ENCODE measurements at regions not wholly inside any gene's neighbourhood (a gene's known extent, or its start where the extent isn't known, plus 50 kb on each side); places are given as distances from the start of the nearest gene placed in this dataset.

DNA sequence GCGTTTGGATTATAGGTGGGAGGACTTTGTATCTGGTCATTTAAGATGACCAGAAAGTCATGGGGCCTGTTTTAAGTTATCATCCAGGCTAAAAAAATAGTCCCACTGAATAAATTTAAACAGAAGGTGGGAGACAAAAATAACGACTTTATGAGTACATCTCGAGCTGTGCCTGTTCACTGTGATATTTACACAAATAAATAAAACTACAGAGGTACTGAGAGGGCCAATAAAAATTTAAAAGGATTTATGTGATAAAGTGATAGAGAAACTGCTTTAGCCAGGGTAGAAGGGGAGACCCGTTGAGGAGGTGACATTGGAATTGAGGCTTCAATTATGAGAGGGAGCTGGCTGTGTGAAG lies 53.4 kb upstream of the PMEPA1 start:
- no peak overlapping the region for H3K4me2 ChIP-seq (ENCODE audit: low read length)
- intact Hi-C loops (cut with micrococcal nuclease), result no loop called here
- H3K36me3 ChIP-seq (ENCODE audit: control insufficient read depth in 1 of 2, insufficient read depth in 2 of 2, low read length in 2 of 2), result no peaks in the 10 kb centered on the region
- no peak overlapping the region for H2AFZ ChIP-seq (ENCODE audit: low read depth, low read length, poor library complexity, severe bottlenecking)
- RAD21 ChIA-PET (ENCODE audit: low non-redundant PET in 1 of 2, low total read pairs in 2 of 2, uncharacterized antibody in 2 of 2, unreplicated experiment in 2 of 2), result no interaction called here
- no peaks in the 10 kb centered on the region for H3K9me2 ChIP-seq (ENCODE audit: insufficient read depth)
- CTCF ChIA-PET, result no interaction called here
- POLR2A ChIA-PET, result no interaction called here
- H3K9me3 ChIP-seq (ENCODE audit: control insufficient read depth in 1 of 2, insufficient read depth in 1 of 2, low read depth in 1 of 2, low read length in 2 of 2), result no peaks in the 10 kb centered on the region; a peak in 1 of 4 replicates
- no peak for ATAC-seq
- DNase-seq (ENCODE audit: low read depth, low spot score), result no peak
- no peaks in the 10 kb centered on the region for H3K4me1 ChIP-seq (ENCODE audit: control insufficient read depth in 1 of 2, insufficient read depth in 2 of 2, low read length in 2 of 2)
- no peak for TF ChIP-seq SIN3A (IDR thresholded peaks at IDR 0.05; ENCODE audit: low read depth)
- TF ChIP-seq RAD21 (IDR thresholded peaks at IDR 0.05; ENCODE audit: low read depth), result no peak
- TF ChIP-seq EZH2phosphoT487 (IDR thresholded peaks at IDR 0.05; ENCODE audit: borderline replicate concordance), result no peak
- TF ChIP-seq POLR2AphosphoS5 (IDR thresholded peaks at IDR 0.05; ENCODE audit: low read depth, low read length), result no peak
- no peak overlapping the region for H3K4me3 ChIP-seq (replicated peaks in 1 of 2; ENCODE audit: low read depth in 1 of 2, low read length in 2 of 2)
- H3K9ac ChIP-seq (ENCODE audit: low read length), result no peak overlapping the region
- no peaks in the 10 kb centered on the region for H3K79me2 ChIP-seq (ENCODE audit: insufficient read depth, low read length)
- H3K27ac ChIP-seq (ENCODE audit: low read depth, low read length), result no peak overlapping the region
- H4K20me1 ChIP-seq (ENCODE audit: insufficient read depth), result no peaks in the 10 kb centered on the region
- H3K27me3 ChIP-seq (ENCODE audit: insufficient read depth, low read length), result peaks cover 29% of the 10 kb centered on the region
- BruUV-seq (replicated peaks), result no TSS peak

DNA sequence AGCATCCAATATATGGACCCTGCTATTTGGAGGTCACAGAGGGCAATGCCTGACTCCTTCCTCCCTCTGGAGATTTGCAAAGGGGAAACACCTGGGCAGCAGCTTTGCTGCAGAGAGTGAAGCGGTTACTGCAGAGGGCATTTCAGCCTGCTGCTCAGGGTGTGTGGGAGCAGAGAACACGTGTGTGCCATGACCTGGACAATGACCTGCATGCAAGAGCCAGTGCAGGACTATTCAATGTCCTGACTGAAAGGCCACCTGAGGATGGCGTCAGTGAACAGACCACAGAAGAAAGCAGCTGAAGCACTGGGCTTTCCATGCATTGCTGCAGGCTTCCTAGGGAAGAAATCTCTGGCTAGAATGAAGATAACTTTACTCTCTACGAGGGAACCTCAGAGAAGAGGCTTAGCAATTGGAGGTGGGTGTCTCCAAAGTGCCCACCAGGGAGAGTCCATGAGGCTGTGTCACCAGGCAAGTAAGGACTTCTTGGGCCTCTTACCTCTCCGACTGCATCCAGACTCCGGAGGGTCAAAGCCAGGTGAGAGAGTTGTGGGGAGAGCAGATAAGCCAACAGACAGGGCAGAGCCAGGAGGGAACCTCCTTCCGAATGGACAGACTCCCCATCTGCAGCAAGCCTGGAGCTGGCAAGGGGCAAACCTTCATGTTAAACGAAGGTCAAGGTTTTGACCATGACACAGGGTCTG lies 52.9 kb upstream of the PMEPA1 start:
- Histone ChIP-seq H3K27ac (ENCODE audit: low read depth, low read length) (no peak overlapping the region), H3K79me2 (ENCODE audit: insufficient read depth, low read length) (no peaks in the 10 kb centered on the region), H3K4me1 (ENCODE audit: control insufficient read depth in 1 of 2, insufficient read depth in 2 of 2, low read length in 2 of 2) (no peaks in the 10 kb centered on the region), H3K4me2 (ENCODE audit: low read length) (no peak overlapping the region), H3K9me3 (ENCODE audit: control insufficient read depth in 1 of 2, insufficient read depth in 1 of 2, low read depth in 1 of 2, low read length in 2 of 2) (no peaks in the 10 kb centered on the region; a peak in 1 of 4 replicates), H3K36me3 (ENCODE audit: control insufficient read depth in 1 of 2, insufficient read depth in 2 of 2, low read length in 2 of 2) (no peaks in the 10 kb centered on the region), H3K9me2 (ENCODE audit: insufficient read depth) (no peaks in the 10 kb centered on the region), H3K9ac (ENCODE audit: low read length) (no peak overlapping the region), H2AFZ (ENCODE audit: low read depth, low read length, poor library complexity, severe bottlenecking) (no peak overlapping the region), H4K20me1 (ENCODE audit: insufficient read depth) (no peaks in the 10 kb centered on the region), H3K4me3 (replicated peaks in 1 of 2; ENCODE audit: low read depth in 1 of 2, low read length in 2 of 2) (no peak overlapping the region), H3K27me3 (ENCODE audit: insufficient read depth, low read length) (peaks cover 24% of the 10 kb centered on the region)
- ChIA-PET CTCF (no interaction called here), POLR2A (no interaction called here), RAD21 (ENCODE audit: low non-redundant PET in 1 of 2, low total read pairs in 2 of 2, uncharacterized antibody in 2 of 2, unreplicated experiment in 2 of 2) (no interaction called here)
- ATAC-seq (no peak), DNase-seq (ENCODE audit: low read depth, low spot score) (no peak)
- intact Hi-C loops (cut with micrococcal nuclease), result no loop called here
- no peak for TF ChIP-seq EZH2 (IDR thresholded peaks at IDR 0.05)
- no peak for TF ChIP-seq POLR2AphosphoS5 (IDR thresholded peaks at IDR 0.05; ENCODE audit: low read depth, low read length)
- TF ChIP-seq FOSL1 (IDR thresholded peaks at IDR 0.05; ENCODE audit: low read depth), result no peak
- TF ChIP-seq ELF1 (IDR thresholded peaks at IDR 0.05; ENCODE audit: borderline replicate concordance, low read depth), result no peak
- no peak for TF ChIP-seq SRF (IDR thresholded peaks at IDR 0.05; ENCODE audit: low read depth)
- TF ChIP-seq SP1 (IDR thresholded peaks at IDR 0.05; ENCODE audit: low read depth), result no peak
- BruUV-seq (replicated peaks), result no TSS peak

All from HCT116 (cell line).